Keratinocyte (primary cell): ENCODE measurements at regions not wholly inside any gene's neighbourhood (a gene's known extent, or its start where the extent isn't known, plus 50 kb on each side); places are given as distances from the start of the nearest gene placed in this dataset.

ENCODE experiments used
- CTCF ChIP-seq, 3 experiments: IDR thresholded peaks in 1 of 3; conservative IDR thresholded peaks in 1 of 3; optimal IDR thresholded peaks in 1 of 3; 2 replicates in 2 of 3; 3 replicates in 1 of 3; pipeline versions ENCODE3 to v1.5.1; 2011; ENCODE audit warnings: low read length in 3 of 3, mild to moderate bottlenecking in 3 of 3, moderate library complexity in 2 of 3, control low read depth in 1 of 3, inconsistent platforms in 1 of 3; ENCODE audit not compliant: insufficient read depth in 2 of 3; ENCODE audit errors: extremely low read depth in 1 of 3
- EZH2 ChIP-seq: IDR thresholded peaks from one replicate; pipeline ENCODE4 v1.6.1; 2012; ENCODE audit warnings: inconsistent platforms, mild to moderate bottlenecking, low read length, moderate library complexity

DNA sequence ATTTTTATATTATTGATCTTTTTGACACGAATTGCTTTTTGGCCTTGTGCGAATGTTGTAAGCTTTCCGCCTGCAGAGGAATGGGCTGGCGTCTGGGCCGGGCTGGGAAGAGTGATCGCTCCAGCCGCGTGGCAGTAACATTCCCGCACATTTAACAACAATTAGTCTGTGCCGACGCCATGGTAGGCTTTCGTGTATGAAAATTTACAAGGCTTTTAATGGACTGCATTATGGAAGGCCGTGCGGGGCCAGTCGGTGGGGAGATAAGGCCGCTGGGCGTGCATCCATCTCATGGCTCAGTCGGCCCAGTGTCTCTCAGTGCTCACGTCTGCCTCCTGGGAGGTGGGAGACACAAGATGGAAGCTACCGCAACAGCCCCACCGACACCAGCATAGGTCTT is 142.2 kb downstream of the PHETA1 start:
- TF ChIP-seq CTCF (optimal IDR thresholded peaks at IDR 0.05 in 1 of 3, IDR thresholded peaks at IDR 0.05 in 1 of 3, conservative IDR thresholded peaks at IDR 0.05 in 1 of 3; ENCODE audit: extremely low read depth in 1 of 3, insufficient read depth in 2 of 3, low read length in 3 of 3) (no peak), EZH2 (no peak)
